HEK293T (cell line): ENCODE measurements at regions not wholly inside any gene's neighbourhood (a gene's known extent, or its start where the extent isn't known, plus 50 kb on each side); places are given as distances from the start of the nearest gene placed in this dataset.

Experiments used
- CTCF ChIA-PET: fragments of 350-600 bp; formaldehyde crosslinking; extraction: SDS; loops from one replicate; lab custom pipeline; 2021; ENCODE audit warnings: antibody characterized with exemption, inconsistent platforms; lab: Yijun Ruan, JAX
- POLR2A ChIA-PET: fragments of 350-600 bp; formaldehyde crosslinking; extraction: SDS; loops from one replicate; lab custom pipeline; 2020; ENCODE audit warnings: antibody characterized with exemption, inconsistent platforms; lab: Yijun Ruan, JAX
- DNase-seq: peaks from one replicate; pipeline ENCODE4 v3.0.0; 2012; ENCODE audit warnings: mixed read lengths; ENCODE audit errors: extremely low spot score
- ARNT ChIP-seq: fragments of 450-650 bp; IDR thresholded peaks from 2 replicates; pipeline ENCODE4 v1.6.1; 2017; ENCODE audit warnings: mild to moderate bottlenecking
- BHLHE40 ChIP-seq: fragments of 450-650 bp; IDR thresholded peaks from 2 replicates; pipeline ENCODE4 v1.6.1; 2016; ENCODE audit warnings: mild to moderate bottlenecking, moderate library complexity, borderline replicate concordance
- CTBP1 ChIP-seq: fragments of 450-650 bp; IDR thresholded peaks from 2 replicates; pipeline ENCODE4 v1.6.1; 2016; ENCODE audit warnings: borderline replicate concordance
- ELF4 ChIP-seq: fragments of 450-650 bp; IDR thresholded peaks from 2 replicates; pipeline ENCODE4 v1.6.1; 2017; ENCODE audit warnings: antibody characterized with exemption
- FOXA1 ChIP-seq: fragments of 450-650 bp; IDR thresholded peaks from 2 replicates; pipeline ENCODE4 v1.6.1; 2016; ENCODE audit warnings: mild to moderate bottlenecking
- FOXK2 ChIP-seq: fragments of 450-650 bp; IDR thresholded peaks from 2 replicates; pipeline ENCODE4 v1.6.1; 2016; ENCODE audit warnings: mild to moderate bottlenecking
- FOXM1 ChIP-seq: fragments of 450-650 bp; IDR thresholded peaks from 2 replicates; pipeline ENCODE4 v1.6.1; 2017; ENCODE audit warnings: mild to moderate bottlenecking, borderline replicate concordance
- HDGF ChIP-seq: fragments of 450-650 bp; IDR thresholded peaks from 2 replicates; pipeline ENCODE4 v1.6.1; 2017; ENCODE audit warnings: antibody characterized with exemption, borderline replicate concordance
- L3MBTL2 ChIP-seq: fragments of 450-650 bp; conservative IDR thresholded peaks from 2 replicates; pipeline ENCODE4 v1.6.1; 2016; ENCODE audit warnings: mild to moderate bottlenecking
- LEF1 ChIP-seq: fragments of 450-650 bp; IDR thresholded peaks from 2 replicates; pipeline ENCODE4 v1.6.1; 2017; ENCODE audit warnings: mild to moderate bottlenecking, borderline replicate concordance
- NFRKB ChIP-seq: fragments of 450-650 bp; IDR thresholded peaks from 2 replicates; pipeline ENCODE4 v1.6.1; 2016; ENCODE audit warnings: mild to moderate bottlenecking, moderate library complexity
- SP1 ChIP-seq: fragments of 450-650 bp; IDR thresholded peaks from 2 replicates; pipeline ENCODE4 v1.6.1; 2017
- SUZ12 ChIP-seq: fragments of 450-650 bp; IDR thresholded peaks from 2 replicates; pipeline ENCODE4 v1.6.1; 2016; ENCODE audit warnings: mild to moderate bottlenecking
- TARDBP ChIP-seq: fragments of 450-650 bp; IDR thresholded peaks from 2 replicates; pipeline ENCODE4 v1.6.1; 2016
- ZNF384 ChIP-seq: fragments of 450-650 bp; IDR thresholded peaks from 2 replicates; pipeline ENCODE4 v1.6.1; 2016
- TF ChIP-seq, protein P1 (sequence below): fragments of 450-650 bp; IDR thresholded peaks from 2 replicates; pipeline ENCODE4 v1.6.1; 2016

DNA sequence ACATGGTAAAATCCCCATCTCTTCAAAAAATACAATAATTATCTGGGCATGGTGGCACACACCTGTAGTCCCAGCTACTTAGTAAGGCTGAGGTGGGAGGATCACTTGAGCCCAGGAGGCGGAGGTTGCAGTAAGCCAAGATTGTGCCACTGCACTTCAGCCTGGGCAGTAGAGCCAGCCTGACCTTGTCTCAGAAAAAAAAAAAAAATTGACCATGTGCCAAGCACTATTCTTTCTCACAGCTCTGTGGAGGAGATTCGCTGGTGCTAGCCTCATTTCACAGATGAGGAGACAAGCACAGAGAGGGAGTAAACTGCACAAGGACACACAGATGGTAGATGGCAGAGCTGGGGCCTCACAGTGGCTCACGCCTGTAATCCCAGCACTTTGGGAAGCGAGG lies 131.8 kb upstream of the JARID2 start:
- TF ChIP-seq L3MBTL2, result no peak
- no peak for TF ChIP-seq BHLHE40
- TF ChIP-seq LEF1, result no peak
- TF ChIP-seq ARNT, result no peak
- no peak for TF ChIP-seq ELF4
- no peak for TF ChIP-seq HDGF
- CTCF ChIA-PET, result no interaction called here
- POLR2A ChIA-PET, result no interaction called here
- DNase-seq, result no peak

DNA sequence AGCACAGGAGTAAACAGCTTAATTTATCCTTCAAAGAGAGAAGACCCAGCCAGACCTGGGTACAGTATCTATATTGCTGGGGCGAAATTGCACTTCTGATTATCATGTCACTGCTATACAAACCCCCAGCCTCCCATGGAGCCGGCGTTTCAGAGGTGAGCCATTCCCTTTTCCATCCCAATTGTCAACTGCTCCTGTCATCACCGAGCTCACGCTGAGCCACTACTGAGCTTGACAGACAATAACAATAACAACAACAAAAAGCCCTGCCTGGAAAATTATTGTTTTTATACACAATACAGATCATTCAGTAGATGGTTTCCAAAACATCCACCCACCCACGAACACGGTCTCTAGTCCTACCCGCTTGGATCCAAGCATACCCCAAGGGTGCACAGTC lies 129.0 kb upstream of the JARID2 start:
- CTCF ChIA-PET, result no interaction called here
- POLR2A ChIA-PET, result no interaction called here
- TF ChIP-seq ZNF384 (no peak), HDGF (no peak), ELF4 (no peak), FOXA1 (no peak), NFRKB (no peak), CTBP1 (no peak), ARNT (no peak), L3MBTL2 (no peak), SP1 (no peak)
- TF ChIP-seq, protein P1, sequence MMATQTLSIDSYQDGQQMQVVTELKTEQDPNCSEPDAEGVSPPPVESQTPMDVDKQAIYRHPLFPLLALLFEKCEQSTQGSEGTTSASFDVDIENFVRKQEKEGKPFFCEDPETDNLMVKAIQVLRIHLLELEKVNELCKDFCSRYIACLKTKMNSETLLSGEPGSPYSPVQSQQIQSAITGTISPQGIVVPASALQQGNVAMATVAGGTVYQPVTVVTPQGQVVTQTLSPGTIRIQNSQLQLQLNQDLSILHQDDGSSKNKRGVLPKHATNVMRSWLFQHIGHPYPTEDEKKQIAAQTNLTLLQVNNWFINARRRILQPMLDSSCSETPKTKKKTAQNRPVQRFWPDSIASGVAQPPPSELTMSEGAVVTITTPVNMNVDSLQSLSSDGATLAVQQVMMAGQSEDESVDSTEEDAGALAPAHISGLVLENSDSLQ, result no peak
- no peak for DNase-seq

DNA sequence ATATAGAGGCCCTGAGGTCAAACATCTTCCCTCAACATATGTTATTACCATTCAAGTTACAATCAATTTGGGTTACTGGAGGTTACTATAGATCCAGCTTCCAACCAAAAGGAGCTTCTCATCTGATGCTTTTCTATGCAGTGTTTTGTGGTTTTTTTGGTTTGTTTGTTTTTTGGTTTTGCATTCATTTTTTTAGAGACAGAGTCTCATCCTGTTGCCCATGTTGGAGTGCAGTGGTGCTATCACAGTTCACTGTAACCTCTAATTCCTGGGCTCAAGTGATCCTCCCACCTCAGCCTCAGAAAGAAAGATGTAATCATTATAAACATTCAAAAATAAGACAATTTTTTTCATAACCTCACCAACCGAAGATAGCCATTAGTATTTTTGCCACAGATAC lies 124.4 kb upstream of the JARID2 start:
- no peak for DNase-seq
- TF ChIP-seq, protein P1, result no peak
- TF ChIP-seq L3MBTL2 (no peak), FOXM1 (no peak), ZNF384 (no peak), CTBP1 (no peak), HDGF (no peak), BHLHE40 (no peak), NFRKB (no peak), ELF4 (no peak), FOXA1 (no peak), FOXK2 (no peak)
- CTCF ChIA-PET, result interaction anchor here (0.6 kb wide), 2 partner anchors 10 to 120 kb away, joined by 3 read pairs; no protein-coding TSS in a partner anchor
- POLR2A ChIA-PET, result no interaction called here

DNA sequence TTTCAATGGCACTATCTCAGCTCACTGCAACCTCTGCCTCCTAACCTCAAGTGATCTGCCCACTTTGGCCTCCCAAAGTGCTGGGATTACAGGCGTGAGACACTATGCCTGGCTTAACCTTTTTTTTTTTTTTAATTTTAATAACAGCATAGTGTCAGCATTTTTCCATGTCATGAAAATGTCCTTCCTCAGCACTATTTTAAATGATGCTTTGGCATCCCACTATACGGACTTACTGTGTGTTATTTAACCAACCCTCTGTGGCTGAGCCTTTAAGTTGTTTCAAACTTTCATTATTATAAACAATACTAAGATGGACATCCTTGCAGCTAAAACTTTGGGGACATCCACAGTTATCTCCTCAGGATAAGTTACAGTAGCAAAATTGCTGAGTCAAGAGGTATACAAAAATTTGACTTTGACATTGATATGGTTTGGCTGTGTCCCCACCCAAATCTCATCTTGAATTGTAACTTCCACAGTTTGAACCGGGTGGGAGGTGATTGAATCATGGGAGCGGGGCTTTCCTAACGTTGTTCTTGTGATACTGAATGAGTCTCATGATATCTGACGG lies 123.8 kb upstream of the JARID2 start:
- CTCF ChIA-PET, result no interaction called here
- POLR2A ChIA-PET, result no interaction called here
- DNase-seq, result no peak
- TF ChIP-seq ELF4 (no peak), BHLHE40 (no peak), L3MBTL2 (no peak), SP1 (no peak)
- TF ChIP-seq, protein P1, result no peak

DNA sequence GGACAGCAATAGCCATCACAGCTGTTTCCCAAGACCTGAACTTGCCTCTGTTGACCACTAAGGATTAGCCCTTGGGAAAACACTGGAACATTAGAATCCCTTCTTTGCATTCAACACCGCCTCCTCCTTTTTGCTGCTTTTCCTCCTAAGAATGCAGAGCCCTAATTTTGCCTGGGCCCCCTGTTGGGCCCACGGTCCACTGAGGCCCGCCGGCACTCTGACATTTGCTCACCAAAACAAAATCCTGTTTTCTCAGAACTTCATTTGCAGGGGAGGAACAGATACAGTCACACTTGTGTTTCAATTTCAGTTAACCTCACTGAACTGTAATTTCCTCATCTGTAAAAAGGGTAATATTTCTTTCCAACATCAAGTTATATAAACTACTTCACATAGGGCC lies 116.0 kb upstream of the JARID2 start:
- POLR2A ChIA-PET, result no interaction called here
- CTCF ChIA-PET, result interaction anchor here (0.7 kb wide), 1 partner anchor 107 kb away, joined by 4 read pairs; no protein-coding TSS in a partner anchor
- no peak for DNase-seq
- TF ChIP-seq TARDBP (no peak), L3MBTL2 (no peak), SP1 (no peak), ZNF384 (no peak), FOXA1 (no peak), FOXM1 (no peak), BHLHE40 (no peak), CTBP1 (no peak), HDGF (no peak), ARNT (no peak), LEF1 (no peak), FOXK2 (no peak), NFRKB (no peak), ELF4 (no peak), SUZ12 (no peak)
- TF ChIP-seq, protein P1, result no peak

DNA sequence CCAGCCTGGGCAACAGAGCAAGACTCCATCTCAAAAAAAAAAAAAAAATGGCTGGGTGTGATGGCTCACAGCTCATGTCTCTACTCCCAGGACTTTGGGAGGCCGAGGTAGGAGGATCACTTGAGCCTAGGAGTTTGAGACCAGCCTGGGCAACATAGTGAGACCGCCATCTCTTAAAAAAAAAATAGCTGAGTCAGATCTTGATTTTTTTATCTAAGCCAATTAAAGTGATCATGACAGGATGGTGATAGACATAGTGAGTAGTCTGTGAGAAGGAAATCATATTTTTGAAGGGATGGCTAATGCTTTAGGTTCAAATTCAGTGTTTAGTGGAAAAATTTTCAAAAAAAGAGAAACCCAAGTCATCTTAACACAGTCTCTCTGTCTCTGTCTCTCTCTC lies 114.6 kb upstream of the JARID2 start:
- DNase-seq, result no peak
- CTCF ChIA-PET, result interaction anchor here (0.7 kb wide), 2 partner anchors 10 to 542 kb away, joined by 3 read pairs; no protein-coding TSS in a partner anchor
- POLR2A ChIA-PET, result no interaction called here

More for the DNA sequence above, 114.6 kb upstream of the JARID2 start:
- TF ChIP-seq ARNT, result no peak
- no peak for TF ChIP-seq NFRKB
- TF ChIP-seq SP1, result no peak
- TF ChIP-seq, protein P1, result no peak
- TF ChIP-seq ELF4, result no peak
- TF ChIP-seq CTBP1, result no peak
- TF ChIP-seq SUZ12, result no peak
- no peak for TF ChIP-seq ZNF384
- no peak for TF ChIP-seq LEF1
- no peak for TF ChIP-seq BHLHE40
- no peak for TF ChIP-seq FOXK2
